ENCODE measurements at regions not wholly inside any gene's neighbourhood (a gene's known extent, or its start where the extent isn't known, plus 50 kb on each side); places are given as distances from the start of the nearest gene placed in this dataset.

GRCh38 chr21:27425172-27425571 lies 458.3 kb upstream of the ADAMTS5 start:
- TF ChIP-seq CTCF (IDR thresholded peaks at IDR 0.05) (no peak), POLR2A (IDR thresholded peaks at IDR 0.05) (no peak), EP300 (IDR thresholded peaks at IDR 0.05) (no peak)
